Pancreas (tissue), 10 donors: ENCODE measurements at regions not wholly inside any gene's neighbourhood (a gene's known extent, or its start where the extent isn't known, plus 50 kb on each side); places are given as distances from the start of the nearest gene placed in this dataset.

ENCODE experiments used
- ATAC-seq, 4 donors: fragments of 200-7000 bp; cut with Tn5 transposase; one replicate each; pipeline versions ENCODE4 v1.8.0 to v1.9.1; 2020; ENCODE audit warnings: mild to moderate bottlenecking in 4 of 4, moderate library complexity in 4 of 4
- DNase-seq, 6 donors: peaks; one replicate each; pipeline ENCODE4 v3.0.0-alpha.2; 2020
- FAIRE-seq: peaks from 2 replicates; lab custom pipeline; 2012; peaks lifted over from hg19 to GRCh38; lab: Jason Lieb, UNC
- H3K27ac ChIP-seq, 4 donors: fragments of 200-600 bp; sonication (generic); 1 replicate in 3 of 4; 2 replicates in 1 of 4; pipeline versions ENCODE4 v1.5.0 to v1.8.0; 2020
- H3K27me3 ChIP-seq, 4 donors: fragments of 200-600 bp; one replicate each; pipeline ENCODE4 v1.8.0; 2021
- H3K36me3 ChIP-seq, 3 donors: fragments of 200-600 bp; sonication (generic) in 1 of 3; one replicate each; pipeline versions ENCODE4 v1.5.0 to v1.8.0; 2020 to 2021
- H3K4me1 ChIP-seq, 3 donors: fragments of 200-600 bp; one replicate each; pipeline ENCODE4 v1.8.0; 2021
- H3K4me3 ChIP-seq, 4 donors: fragments of 200-600 bp; sonication (generic) in 2 of 4; one replicate each; pipeline versions ENCODE4 v1.5.0 to v1.8.0; 2020 to 2021
- H3K9me3 ChIP-seq, 4 donors: fragments of 200-600 bp; one replicate each; pipeline ENCODE4 v1.8.0; 2021
- WGBS, 2 donors: extraction: QIAGEN DNeasy Blood & Tissue Kit; methylation state at CpG; one replicate each; pipeline ENCODE4 v1.1.7; 2013; 5-methylcytosine and 5-hydroxymethylcytosine counted together
- intact Hi-C, 3 donors: fragments of 100-400 bp; cut with DNase I; formaldehyde crosslinking; loops; one replicate each; pipeline versions ENCODE4 v1.11.1 to v1.14.2; 2022
- TF ChIP-seq, protein P1 (sequence below), 4 donors: fragments of 200-600 bp; sonication (generic) in 3 of 4; IDR thresholded peaks; one replicate each; pipeline versions ENCODE4 v1.5.0 to v1.8.0; 2021; ENCODE audit warnings: antibody characterized with exemption in 4 of 4
- donor health status: healthy with polysubstance abuse.
- donor health status: DM: no; HTN: no; CAD: no; lungs with moderate emphysema.
- donor health status: DM: no; HTN: no; CAD: no.
- donor health status: control.
- donor health status: control.
- donor health status: Bipolar disorder and iron deficiency.
- donor health status: DM: yes; HTN: yes; CAD: no.
- donor health status: DM: no; HTN: no; CAD: no.
- donor health status: DM: no; HTN: no; CAD: no.
- donor health status: DM: yes; HTN: yes; CAD: no.

DNA sequence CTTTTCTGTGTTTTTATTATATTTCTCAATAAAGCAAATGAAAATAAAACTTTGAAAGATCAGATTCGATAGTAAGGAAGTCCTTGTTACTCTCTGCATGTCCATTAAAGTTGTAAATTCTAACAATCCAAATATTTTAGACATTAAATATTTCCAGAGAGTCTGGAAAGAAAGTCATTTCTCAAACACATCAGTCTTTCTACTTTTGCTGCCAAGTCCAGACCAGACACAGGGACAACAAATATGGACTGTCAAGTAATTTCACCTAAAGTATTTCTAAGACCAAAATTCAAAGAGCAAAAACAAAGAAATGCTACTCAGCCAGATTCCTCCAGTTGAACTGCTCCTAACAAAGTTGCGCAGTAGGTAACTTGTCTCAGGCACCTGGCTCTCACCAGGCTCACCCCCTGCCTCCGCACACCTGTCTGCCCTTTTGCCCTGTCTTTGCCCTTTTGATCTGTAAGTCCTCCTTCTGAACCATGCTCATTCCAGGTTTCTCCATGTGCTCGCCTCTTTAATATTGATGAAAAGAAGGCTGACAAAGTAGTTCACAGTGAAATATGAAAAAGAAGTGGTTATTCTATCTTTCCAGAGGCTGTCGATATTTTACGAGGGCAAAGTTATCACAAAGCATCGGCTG lies 300.5 kb downstream of the C7orf25 start:
- Histone ChIP-seq H3K4me1 (no peaks in the 10 kb centered on the region), H3K4me3 (no peak overlapping the region), H3K9me3 (no peaks in the 10 kb centered on the region), H3K27me3 (no peaks in the 10 kb centered on the region), H3K27ac (no peak overlapping the region), H3K36me3 (no peaks in the 10 kb centered on the region)
- ATAC-seq (no peak), FAIRE-seq (no peak), DNase-seq (no peak)
- intact Hi-C loops: no loop called here
- TF ChIP-seq, protein P1, sequence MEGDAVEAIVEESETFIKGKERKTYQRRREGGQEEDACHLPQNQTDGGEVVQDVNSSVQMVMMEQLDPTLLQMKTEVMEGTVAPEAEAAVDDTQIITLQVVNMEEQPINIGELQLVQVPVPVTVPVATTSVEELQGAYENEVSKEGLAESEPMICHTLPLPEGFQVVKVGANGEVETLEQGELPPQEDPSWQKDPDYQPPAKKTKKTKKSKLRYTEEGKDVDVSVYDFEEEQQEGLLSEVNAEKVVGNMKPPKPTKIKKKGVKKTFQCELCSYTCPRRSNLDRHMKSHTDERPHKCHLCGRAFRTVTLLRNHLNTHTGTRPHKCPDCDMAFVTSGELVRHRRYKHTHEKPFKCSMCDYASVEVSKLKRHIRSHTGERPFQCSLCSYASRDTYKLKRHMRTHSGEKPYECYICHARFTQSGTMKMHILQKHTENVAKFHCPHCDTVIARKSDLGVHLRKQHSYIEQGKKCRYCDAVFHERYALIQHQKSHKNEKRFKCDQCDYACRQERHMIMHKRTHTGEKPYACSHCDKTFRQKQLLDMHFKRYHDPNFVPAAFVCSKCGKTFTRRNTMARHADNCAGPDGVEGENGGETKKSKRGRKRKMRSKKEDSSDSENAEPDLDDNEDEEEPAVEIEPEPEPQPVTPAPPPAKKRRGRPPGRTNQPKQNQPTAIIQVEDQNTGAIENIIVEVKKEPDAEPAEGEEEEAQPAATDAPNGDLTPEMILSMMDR (IDR thresholded peaks at IDR 0.05): no peak
- 34 to 42% methylated on average over 7 of the region's 7 CpGs for WGBS, 2 donors

DNA sequence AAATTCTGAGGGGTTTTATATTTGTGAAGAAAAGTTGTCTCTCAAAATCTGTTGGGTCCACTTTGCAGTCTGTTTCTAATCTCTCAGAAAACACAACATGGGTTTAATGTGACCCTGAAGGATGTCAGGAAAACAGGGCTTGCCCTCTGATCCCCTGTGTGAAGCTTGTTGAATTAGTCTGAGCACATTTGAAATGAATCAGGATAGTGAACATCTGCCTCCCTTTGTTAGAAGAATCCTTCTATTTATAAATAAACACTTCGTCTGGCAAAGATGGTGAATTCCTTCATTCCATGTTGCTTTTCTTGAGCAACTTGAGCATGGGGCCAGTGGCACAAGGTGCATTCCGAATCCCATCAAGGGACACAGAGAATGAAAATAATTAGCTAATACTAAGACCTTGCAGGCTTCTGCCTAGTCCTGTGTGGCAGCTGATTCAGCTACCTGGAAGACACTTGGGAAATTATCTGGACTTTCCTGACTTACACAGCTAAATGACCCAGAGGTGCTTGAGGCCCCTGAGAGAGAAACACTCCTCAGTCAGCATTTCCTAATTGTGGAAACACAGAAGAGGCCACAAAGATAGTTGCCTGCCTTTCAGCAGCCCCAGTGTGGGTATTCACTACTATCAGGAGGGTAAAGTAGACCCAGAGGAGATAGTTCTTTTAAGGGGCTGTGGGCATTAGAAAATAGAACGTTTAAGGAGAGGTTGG lies 305.5 kb downstream of the C7orf25 start:
- Histone ChIP-seq H3K9me3 (no peaks in the 10 kb centered on the region), H3K4me3 (no peak overlapping the region), H3K36me3 (no peaks in the 10 kb centered on the region), H3K27me3 (no peaks in the 10 kb centered on the region), H3K4me1 (no peaks in the 10 kb centered on the region), H3K27ac (no peak overlapping the region)
- no peak for ATAC-seq
- TF ChIP-seq, protein P1 (IDR thresholded peaks at IDR 0.05): no peak
- 26 to 29% methylated on average over 3 of the region's 3 CpGs for WGBS, 2 donors
- DNase-seq: no peak
- no peak for FAIRE-seq
- intact Hi-C loops: no loop called here

DNA sequence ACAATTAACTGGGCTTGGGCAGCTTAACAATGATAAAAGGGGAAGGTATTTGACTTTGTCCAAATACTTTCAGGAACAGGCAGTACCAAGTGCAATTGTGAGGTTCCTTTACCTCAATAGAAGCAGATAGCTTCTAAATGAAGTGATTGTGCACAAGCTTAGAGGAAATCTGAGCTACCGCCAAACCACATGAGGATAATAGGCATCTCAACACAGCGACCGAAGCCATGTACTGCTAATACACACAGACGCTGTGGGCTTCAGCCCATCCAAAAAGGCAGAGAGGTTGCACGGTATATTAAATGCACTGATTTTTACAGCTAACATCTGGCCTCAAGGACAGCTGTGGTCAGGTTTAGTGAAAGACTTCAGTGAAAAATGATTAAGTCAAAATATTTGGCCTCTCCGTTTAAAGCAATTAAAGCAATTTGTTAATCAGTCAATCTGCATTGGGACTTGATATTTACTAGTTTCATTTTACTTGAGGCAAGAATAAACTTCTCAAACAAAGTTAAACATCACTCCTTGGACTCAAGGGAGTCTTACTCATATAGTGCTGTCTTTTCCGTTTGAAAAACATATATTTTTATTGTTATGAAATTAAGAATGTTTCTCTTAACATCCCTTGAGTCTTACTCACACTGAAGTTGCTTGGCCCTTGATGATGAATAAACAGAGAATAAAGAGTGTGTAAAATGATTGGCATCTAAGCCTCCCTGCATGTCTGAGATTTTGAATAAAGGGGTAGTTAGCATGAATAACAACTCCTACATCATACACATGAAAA lies 306.3 kb downstream of the C7orf25 start:
- intact Hi-C loops: no loop called here
- no peak for DNase-seq
- no peaks in the 10 kb centered on the region for H3K36me3 ChIP-seq
- FAIRE-seq: no peak
- ATAC-seq: no peak
- H3K27me3 ChIP-seq: no peaks in the 10 kb centered on the region
- H3K27ac ChIP-seq: no peak overlapping the region
- 49 to 54% methylated on average over 7 of the region's 7 CpGs for WGBS, 2 donors
- no peaks in the 10 kb centered on the region for H3K9me3 ChIP-seq
- H3K4me1 ChIP-seq: no peaks in the 10 kb centered on the region
- TF ChIP-seq, protein P1 (IDR thresholded peaks at IDR 0.05): no peak
- no peak overlapping the region for H3K4me3 ChIP-seq

DNA sequence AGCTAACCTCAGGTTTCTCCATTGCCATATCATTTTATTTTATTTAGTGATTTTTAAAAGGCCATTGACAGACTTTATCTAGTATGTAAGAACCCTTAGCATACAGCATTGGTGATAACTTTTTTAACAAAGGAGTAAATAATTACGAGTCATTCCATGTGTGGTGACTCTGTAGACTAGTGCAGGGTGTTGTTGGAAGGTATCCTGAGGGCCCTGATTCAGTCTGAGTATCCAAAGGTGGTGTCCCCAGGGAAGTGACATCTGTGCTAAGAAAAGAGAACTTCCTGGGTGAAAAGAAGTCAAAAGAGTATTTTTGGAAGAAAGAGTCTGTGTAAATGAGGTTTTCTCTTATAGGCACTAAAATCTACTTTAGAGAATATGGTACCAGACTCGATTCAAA lies 308.4 kb downstream of the C7orf25 start:
- H3K27ac ChIP-seq: no peak overlapping the region
- no peaks in the 10 kb centered on the region for H3K9me3 ChIP-seq
- H3K36me3 ChIP-seq: no peaks in the 10 kb centered on the region
- intact Hi-C loops: no loop called here
- DNase-seq (no peak), FAIRE-seq (no peak), ATAC-seq (no peak)
- WGBS, 2 donors: 42 to 49% methylated on average over 2 of the region's 2 CpGs
- no peak overlapping the region for H3K4me3 ChIP-seq
- TF ChIP-seq, protein P1 (IDR thresholded peaks at IDR 0.05): no peak
- H3K27me3 ChIP-seq: no peaks in the 10 kb centered on the region
- no peaks in the 10 kb centered on the region for H3K4me1 ChIP-seq
